ENCODE measurements at regions not wholly inside any gene's neighbourhood (a gene's known extent, or its start where the extent isn't known, plus 50 kb on each side); places are given as distances from the start of the nearest gene placed in this dataset.

DNA sequence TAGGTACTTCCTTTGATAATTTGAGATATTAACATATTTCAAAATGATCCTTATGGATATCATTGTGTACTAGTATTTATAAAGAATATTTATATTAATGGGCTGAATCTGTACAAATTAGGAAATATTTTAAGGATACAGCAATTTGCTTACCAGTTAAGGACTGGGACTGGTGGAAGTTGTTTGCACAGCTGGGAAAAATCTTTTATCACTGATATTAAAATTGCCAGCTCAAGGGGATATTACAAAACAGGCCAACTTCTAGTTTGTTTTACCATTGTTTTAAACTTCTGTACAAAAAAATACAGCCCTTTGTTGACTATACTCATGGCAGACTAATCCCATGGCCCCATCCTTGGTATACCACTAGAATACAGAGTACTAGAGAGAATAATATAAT, 133.2 kb upstream of the DDHD1 start:
- Histone ChIP-seq H4K20me1 (ENCODE audit: control insufficient read depth, insufficient read depth, insufficient read length) (no peaks in the 10 kb centered on the region), H4K91ac (ENCODE audit: insufficient read length, low read depth, low read length) (no peak overlapping the region), H3K27me3 (ENCODE audit: insufficient read depth, low read length) (no peaks in the 10 kb centered on the region), H3K23me2 (ENCODE audit: insufficient read length, low read depth, low read length, poor library complexity, severe bottlenecking) (no peaks in the 10 kb centered on the region), H3K23ac (ENCODE audit: insufficient read length, low read depth, low read length) (no peak overlapping the region), H2AK5ac (ENCODE audit: insufficient read length, low read length) (no peak overlapping the region), H3K27ac (ENCODE audit: insufficient read length, low read depth, low read length) (no peak overlapping the region), H3K18ac (ENCODE audit: insufficient read length, low read depth, low read length) (no peak overlapping the region), H4K8ac (replicated peaks; ENCODE audit: insufficient read length, low read depth, low read length) (no peak overlapping the region), H4K5ac (ENCODE audit: insufficient read length, low read depth, low read length) (no peak overlapping the region), H3K14ac (ENCODE audit: insufficient read depth, low read length) (no peak overlapping the region), H3K9ac (ENCODE audit: extremely low read depth, insufficient read length, low read length) (no peak overlapping the region), H2BK12ac (ENCODE audit: insufficient read length, low read depth, low read length) (no peak overlapping the region), H3K4me2 (ENCODE audit: insufficient read depth, insufficient read length, low read length) (no peak overlapping the region), H3K9me3 (ENCODE audit: control insufficient read depth, low read depth, low read length) (no peaks in the 10 kb centered on the region), H2BK120ac (ENCODE audit: low read depth, low read length, poor library complexity, severe bottlenecking) (no peak overlapping the region), H2BK15ac (ENCODE audit: low read depth, low read length) (no peak overlapping the region), H2AFZ (ENCODE audit: low read length) (no peak overlapping the region), H2BK20ac (ENCODE audit: low read depth, low read length, poor library complexity, severe bottlenecking) (no peak overlapping the region), H3T11ph (ENCODE audit: low read length) (no peak overlapping the region), H3K4me1 (ENCODE audit: insufficient read depth, low read length) (no peaks in the 10 kb centered on the region), H3K79me1 (ENCODE audit: insufficient read depth, low read depth, low read length, poor library complexity, severe bottlenecking) (no peaks in the 10 kb centered on the region), H3K56ac (ENCODE audit: insufficient read length, low read depth, low read length) (no peak overlapping the region), H3K4ac (ENCODE audit: low read depth, low read length) (no peak overlapping the region), H3K79me2 (ENCODE audit: insufficient read depth, low read length) (no peaks in the 10 kb centered on the region), H2BK5ac (ENCODE audit: insufficient read length, low read length) (no peak overlapping the region)
- Mint-ChIP-seq H3K36me3 (ENCODE audit: insufficient read depth in 1 of 3, low read depth in 3 of 3) (peaks cover 0 to 2% (median 0%) of the 10 kb centered on the region in 3 experiments; a peak in 1 of 7 replicates), H3K27me3 (ENCODE audit: low read depth) (no peaks in the 10 kb centered on the region), H3K4me3 (no peak overlapping the region), H3K9me3 (peaks cover 0 to 7% of the 10 kb centered on the region in 2 experiments; a peak in 4 of 5 replicates), H3K4me1 (no peaks in the 10 kb centered on the region), H3K27ac (no peak overlapping the region)
- TF ChIP-seq, protein P1, sequence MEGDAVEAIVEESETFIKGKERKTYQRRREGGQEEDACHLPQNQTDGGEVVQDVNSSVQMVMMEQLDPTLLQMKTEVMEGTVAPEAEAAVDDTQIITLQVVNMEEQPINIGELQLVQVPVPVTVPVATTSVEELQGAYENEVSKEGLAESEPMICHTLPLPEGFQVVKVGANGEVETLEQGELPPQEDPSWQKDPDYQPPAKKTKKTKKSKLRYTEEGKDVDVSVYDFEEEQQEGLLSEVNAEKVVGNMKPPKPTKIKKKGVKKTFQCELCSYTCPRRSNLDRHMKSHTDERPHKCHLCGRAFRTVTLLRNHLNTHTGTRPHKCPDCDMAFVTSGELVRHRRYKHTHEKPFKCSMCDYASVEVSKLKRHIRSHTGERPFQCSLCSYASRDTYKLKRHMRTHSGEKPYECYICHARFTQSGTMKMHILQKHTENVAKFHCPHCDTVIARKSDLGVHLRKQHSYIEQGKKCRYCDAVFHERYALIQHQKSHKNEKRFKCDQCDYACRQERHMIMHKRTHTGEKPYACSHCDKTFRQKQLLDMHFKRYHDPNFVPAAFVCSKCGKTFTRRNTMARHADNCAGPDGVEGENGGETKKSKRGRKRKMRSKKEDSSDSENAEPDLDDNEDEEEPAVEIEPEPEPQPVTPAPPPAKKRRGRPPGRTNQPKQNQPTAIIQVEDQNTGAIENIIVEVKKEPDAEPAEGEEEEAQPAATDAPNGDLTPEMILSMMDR (conservative IDR thresholded peaks at IDR 0.05), result no peak
- no peak for DNase-seq
